Activated CD4-positive, alpha-beta T cell treated with anti-CD3 and anti-CD28 coated beads, Interleukin-2, amount 10 ng/mL, durations not matched to agents 7 days and 5 days (primary cell): ENCODE measurements at regions not wholly inside any gene's neighbourhood (a gene's known extent, or its start where the extent isn't known, plus 50 kb on each side); places are given as distances from the start of the nearest gene placed in this dataset.
"Not testable (repeated sequence)": the region's sequence is repeated elsewhere in the genome, so short reads cannot be mapped to it uniquely, and the experiment has no call there.

Source experiments
- CTCF ChIA-PET: fragments of 350-600 bp; sonication (Branson Sonifier 250); formaldehyde crosslinking; loops from one replicate; lab custom pipeline; 2021; ENCODE audit warnings: antibody characterized with exemption; lab: Charles Lee
- POLR2A ChIA-PET: fragments of 350-600 bp; sonication (Branson Sonifier 250); formaldehyde crosslinking; loops from one replicate; lab custom pipeline; 2021; ENCODE audit warnings: antibody characterized with exemption; lab: Charles Lee
- DNase-seq: peaks from one replicate; pipeline ENCODE4 v3.0.0-alpha.2; 2020
- H3K27ac Mint-ChIP-seq: one replicate; pipeline ENCODE4 v1.8.0; 2021; ENCODE audit warnings: mild to moderate bottlenecking, moderate library complexity, mixed read lengths
- H3K27me3 Mint-ChIP-seq: one replicate; pipeline ENCODE4 v1.8.0; 2021; ENCODE audit warnings: mixed read lengths
- H3K36me3 Mint-ChIP-seq: one replicate; pipeline ENCODE4 v1.8.0; 2021; ENCODE audit warnings: low read depth, mixed read lengths
- H3K4me1 Mint-ChIP-seq: one replicate; pipeline ENCODE4 v1.8.0; 2021; ENCODE audit warnings: mixed read lengths
- H3K4me3 Mint-ChIP-seq: one replicate; pipeline ENCODE4 v1.8.0; 2021; ENCODE audit warnings: mild to moderate bottlenecking, moderate library complexity, mixed read lengths
- H3K9me3 Mint-ChIP-seq: one replicate; pipeline ENCODE4 v1.8.0; 2021; ENCODE audit warnings: mixed read lengths

GRCh38 chr7:115642194-115642593 is 388.4 kb downstream of the TFEC start:
- POLR2A ChIA-PET, result no interaction called here
- no peak for DNase-seq
- Mint-ChIP-seq H3K4me1 (no peaks in the 10 kb centered on the region), H3K27ac (no peak overlapping the region), H3K27me3 (no peaks in the 10 kb centered on the region), H3K36me3 (no peaks in the 10 kb centered on the region), H3K4me3 (no peak overlapping the region), H3K9me3 (no peaks in the 10 kb centered on the region)
- CTCF ChIA-PET, result no interaction called here

GRCh38 chr7:115638853-115639252 is 391.7 kb downstream of the TFEC start:
- CTCF ChIA-PET, result no interaction called here
- Mint-ChIP-seq H3K9me3 (no peaks in the 10 kb centered on the region), H3K27me3 (no peaks in the 10 kb centered on the region), H3K36me3 (no peaks in the 10 kb centered on the region), H3K27ac (no peak overlapping the region), H3K4me3 (no peak overlapping the region), H3K4me1 (no peaks in the 10 kb centered on the region)
- DNase-seq, result no peak
- POLR2A ChIA-PET, result no interaction called here

GRCh38 chr7:115637128-115637527 is 393.4 kb downstream of the TFEC start:
- ChIA-PET CTCF (no interaction called here), POLR2A (no interaction called here)
- H3K27ac Mint-ChIP-seq, result no peak overlapping the region
- H3K36me3 Mint-ChIP-seq, result no peaks in the 10 kb centered on the region
- DNase-seq, result no peak
- H3K27me3 Mint-ChIP-seq, result no peaks in the 10 kb centered on the region
- no peak overlapping the region for H3K4me3 Mint-ChIP-seq
- no peaks in the 10 kb centered on the region for H3K9me3 Mint-ChIP-seq
- no peaks in the 10 kb centered on the region for H3K4me1 Mint-ChIP-seq

- H3K9me3 Mint-ChIP-seq, result no peaks in the 10 kb centered on the region
- no peak overlapping the region for H3K4me3 Mint-ChIP-seq
- ChIA-PET CTCF (no interaction called here), POLR2A (no interaction called here)
- H3K4me1 Mint-ChIP-seq, result no peaks in the 10 kb centered on the region
- no peaks in the 10 kb centered on the region for H3K36me3 Mint-ChIP-seq
- H3K27me3 Mint-ChIP-seq, result no peaks in the 10 kb centered on the region
- H3K27ac Mint-ChIP-seq, result no peak overlapping the region
- no peak for DNase-seq
Measured at GRCh38 chr7:115635876-115636275, 394.7 kb downstream of the TFEC start.

- no peak for DNase-seq
- Mint-ChIP-seq H3K36me3 (no peaks in the 10 kb centered on the region), H3K4me1 (no peaks in the 10 kb centered on the region), H3K9me3 (no peaks in the 10 kb centered on the region), H3K4me3 (no peak overlapping the region), H3K27me3 (no peaks in the 10 kb centered on the region), H3K27ac (no peak overlapping the region)
- ChIA-PET CTCF (no interaction called here), POLR2A (no interaction called here)
Measured at GRCh38 chr7:115635376-115635775, 395.2 kb downstream of the TFEC start.

GRCh38 chr7:115634633-115635032 is 395.9 kb downstream of the TFEC start:
- Mint-ChIP-seq H3K4me3 (no peak overlapping the region), H3K36me3 (no peaks in the 10 kb centered on the region), H3K27ac (no peak overlapping the region), H3K4me1 (no peaks in the 10 kb centered on the region), H3K9me3 (no peaks in the 10 kb centered on the region), H3K27me3 (no peaks in the 10 kb centered on the region)
- ChIA-PET POLR2A (no interaction called here), CTCF (no interaction called here)
- no peak for DNase-seq

- Mint-ChIP-seq H3K27ac (no peak overlapping the region), H3K27me3 (no peaks in the 10 kb centered on the region), H3K9me3 (no peaks in the 10 kb centered on the region), H3K36me3 (no peaks in the 10 kb centered on the region), H3K4me1 (no peaks in the 10 kb centered on the region), H3K4me3 (no peak overlapping the region)
- ChIA-PET CTCF (no interaction called here), POLR2A (no interaction called here)
- no peak for DNase-seq
Measured at GRCh38 chr7:115632636-115633035, 397.9 kb downstream of the TFEC start.

- POLR2A ChIA-PET, result no interaction called here
- CTCF ChIA-PET, result no interaction called here
- no peaks in the 10 kb centered on the region for H3K36me3 Mint-ChIP-seq
- no peaks in the 10 kb centered on the region for H3K4me1 Mint-ChIP-seq
- H3K9me3 Mint-ChIP-seq, result no peaks in the 10 kb centered on the region
- H3K4me3 Mint-ChIP-seq, result no peak overlapping the region
- DNase-seq, result no peak
- no peaks in the 10 kb centered on the region for H3K27me3 Mint-ChIP-seq
- H3K27ac Mint-ChIP-seq, result no peak overlapping the region
Measured at GRCh38 chr7:115631782-115632181, 398.8 kb downstream of the TFEC start.

- POLR2A ChIA-PET, result no interaction called here
- no peaks in the 10 kb centered on the region for H3K4me1 Mint-ChIP-seq
- no peaks in the 10 kb centered on the region for H3K36me3 Mint-ChIP-seq
- H3K4me3 Mint-ChIP-seq, result no peak overlapping the region
- H3K27ac Mint-ChIP-seq, result no peak overlapping the region
- no peak for DNase-seq
- H3K9me3 Mint-ChIP-seq, result no peaks in the 10 kb centered on the region
- no peaks in the 10 kb centered on the region for H3K27me3 Mint-ChIP-seq
- CTCF ChIA-PET, result no interaction called here
Measured at GRCh38 chr7:115630049-115630448, 400.5 kb downstream of the TFEC start.

- CTCF ChIA-PET, result no interaction called here
Measured at GRCh38 chr7:115618676-115619075, 411.9 kb downstream of the TFEC start.

GRCh38 chr7:115613836-115614235 is 416.7 kb downstream of the TFEC start:
- Mint-ChIP-seq H3K4me3 (no peak overlapping the region), H3K27me3 (no peaks in the 10 kb centered on the region), H3K27ac (no peak overlapping the region), H3K4me1 (no peaks in the 10 kb centered on the region), H3K9me3 (no peaks in the 10 kb centered on the region), H3K36me3 (no peaks in the 10 kb centered on the region)
- DNase-seq, result no peak
- POLR2A ChIA-PET, result no interaction called here
- CTCF ChIA-PET, result no interaction called here

More at GRCh38 chr7:115618676-115619075, 411.9 kb downstream of the TFEC start:
- no peak for DNase-seq
- Mint-ChIP-seq H3K9me3 (no peaks in the 10 kb centered on the region), H3K4me1 (no peaks in the 10 kb centered on the region), H3K27ac (no peak overlapping the region), H3K36me3 (no peaks in the 10 kb centered on the region), H3K4me3 (no peak overlapping the region), H3K27me3 (no peaks in the 10 kb centered on the region)
- POLR2A ChIA-PET, result no interaction called here

GRCh38 chr7:115603416-115603815 is 427.1 kb downstream of the TFEC start:
- H3K4me1 Mint-ChIP-seq, result no peaks in the 10 kb centered on the region
- H3K9me3 Mint-ChIP-seq, result no peaks in the 10 kb centered on the region
- no peaks in the 10 kb centered on the region for H3K27me3 Mint-ChIP-seq
- CTCF ChIA-PET, result no interaction called here
- H3K27ac Mint-ChIP-seq, result no peak overlapping the region
- POLR2A ChIA-PET, result no interaction called here
- DNase-seq, result no peak
- no peak overlapping the region for H3K4me3 Mint-ChIP-seq
- no peaks in the 10 kb centered on the region for H3K36me3 Mint-ChIP-seq

- Mint-ChIP-seq H3K4me1 (no peaks in the 10 kb centered on the region), H3K27me3 (no peaks in the 10 kb centered on the region), H3K4me3 (no peak overlapping the region), H3K9me3 (peaks cover 5% of the 10 kb centered on the region), H3K27ac (no peak overlapping the region), H3K36me3 (no peaks in the 10 kb centered on the region)
- ChIA-PET POLR2A (no interaction called here), CTCF (no interaction called here)
- DNase-seq, result no peak
Measured at GRCh38 chr7:115600207-115600606, 430.4 kb downstream of the TFEC start.

- not testable (repeated sequence) for H3K4me1 Mint-ChIP-seq
Measured at GRCh38 chr7:115599184-115599583, 431.4 kb downstream of the TFEC start.

More at GRCh38 chr7:115599184-115599583, 431.4 kb downstream of the TFEC start:
- CTCF ChIA-PET, DNase-seq, H3K27me3 Mint-ChIP-seq, POLR2A ChIA-PET, H3K27ac Mint-ChIP-seq, H3K36me3 Mint-ChIP-seq, H3K9me3 Mint-ChIP-seq, H3K4me3 Mint-ChIP-seq: not testable (repeated sequence)
